ENCODE measurements at regions not wholly inside any gene's neighbourhood (a gene's known extent, or its start where the extent isn't known, plus 50 kb on each side); places are given as distances from the start of the nearest gene placed in this dataset.

- Histone ChIP-seq H3K4me2 (no peak overlapping the region), H2AFZ (ENCODE audit: low read depth) (no peak overlapping the region), H3K79me2 (ENCODE audit: insufficient read depth, low read depth) (no peaks in the 10 kb centered on the region), H3K27ac (no peak overlapping the region), H3K9ac (no peak overlapping the region), H4K20me1 (ENCODE audit: insufficient read depth) (no peaks in the 10 kb centered on the region), H3K4me1 (ENCODE audit: low read depth, poor library complexity, severe bottlenecking) (no peaks in the 10 kb centered on the region), H3K27me3 (ENCODE audit: insufficient read depth, low read depth) (no peaks in the 10 kb centered on the region), H3K36me3 (ENCODE audit: insufficient read depth) (no peaks in the 10 kb centered on the region), H3K4me3 (IDR thresholded peaks at IDR 0.05; ENCODE audit: insufficient read depth, low read depth, low read length) (no peak overlapping the region)
- no peak for TF ChIP-seq CTCF (conservative IDR thresholded peaks at IDR 0.05; ENCODE audit: low read depth, low read length)
Measured at GRCh38 chr20:17142666-17143065, 84.2 kb upstream of the PCSK2 start.

GRCh38 chr20:17150858-17151257, 76.0 kb upstream of the PCSK2 start:
- H3K36me3 ChIP-seq (ENCODE audit: insufficient read depth) = no peaks in the 10 kb centered on the region
- H3K27ac ChIP-seq = no peak overlapping the region
- H3K27me3 ChIP-seq (ENCODE audit: insufficient read depth, low read depth) = no peaks in the 10 kb centered on the region
- TF ChIP-seq CTCF (conservative IDR thresholded peaks at IDR 0.05; ENCODE audit: low read depth, low read length) = no peak
- no peak overlapping the region for H2AFZ ChIP-seq (ENCODE audit: low read depth)
- H3K4me2 ChIP-seq = no peak overlapping the region
- H3K9ac ChIP-seq = no peak overlapping the region
- H3K4me1 ChIP-seq (ENCODE audit: low read depth, poor library complexity, severe bottlenecking) = no peaks in the 10 kb centered on the region
- H3K79me2 ChIP-seq (ENCODE audit: insufficient read depth, low read depth) = no peaks in the 10 kb centered on the region
- H3K4me3 ChIP-seq (IDR thresholded peaks at IDR 0.05; ENCODE audit: insufficient read depth, low read depth, low read length) = no peak overlapping the region
- no peaks in the 10 kb centered on the region for H4K20me1 ChIP-seq (ENCODE audit: insufficient read depth)

GRCh38 chr20:17155401-17155800, 71.4 kb upstream of the PCSK2 start:
- Histone ChIP-seq H3K36me3 (ENCODE audit: insufficient read depth) (no peaks in the 10 kb centered on the region), H3K4me1 (ENCODE audit: low read depth, poor library complexity, severe bottlenecking) (no peaks in the 10 kb centered on the region), H3K4me2 (no peak overlapping the region), H3K27ac (no peak overlapping the region), H3K79me2 (ENCODE audit: insufficient read depth, low read depth) (no peaks in the 10 kb centered on the region), H4K20me1 (ENCODE audit: insufficient read depth) (no peaks in the 10 kb centered on the region), H3K27me3 (ENCODE audit: insufficient read depth, low read depth) (no peaks in the 10 kb centered on the region), H2AFZ (ENCODE audit: low read depth) (no peak overlapping the region), H3K4me3 (IDR thresholded peaks at IDR 0.05; ENCODE audit: insufficient read depth, low read depth, low read length) (no peak overlapping the region), H3K9ac (no peak overlapping the region)
- no peak for TF ChIP-seq CTCF (conservative IDR thresholded peaks at IDR 0.05; ENCODE audit: low read depth, low read length)

- no peak overlapping the region for H3K4me2 ChIP-seq
- H3K4me3 ChIP-seq (IDR thresholded peaks at IDR 0.05; ENCODE audit: insufficient read depth, low read depth, low read length) = no peak overlapping the region
- no peaks in the 10 kb centered on the region for H3K36me3 ChIP-seq (ENCODE audit: insufficient read depth)
- H3K4me1 ChIP-seq (ENCODE audit: low read depth, poor library complexity, severe bottlenecking) = no peaks in the 10 kb centered on the region
- no peak for TF ChIP-seq CTCF (conservative IDR thresholded peaks at IDR 0.05; ENCODE audit: low read depth, low read length)
- no peaks in the 10 kb centered on the region for H4K20me1 ChIP-seq (ENCODE audit: insufficient read depth)
- no peak overlapping the region for H2AFZ ChIP-seq (ENCODE audit: low read depth)
- no peak overlapping the region for H3K9ac ChIP-seq
- H3K27me3 ChIP-seq (ENCODE audit: insufficient read depth, low read depth) = no peaks in the 10 kb centered on the region
- no peaks in the 10 kb centered on the region for H3K79me2 ChIP-seq (ENCODE audit: insufficient read depth, low read depth)
- H3K27ac ChIP-seq = no peak overlapping the region
Measured at GRCh38 chr20:17158701-17159100, 68.1 kb upstream of the PCSK2 start.
